RCC 7860 (cell line): ENCODE measurements at regions not wholly inside any gene's neighbourhood (a gene's known extent, or its start where the extent isn't known, plus 50 kb on each side); places are given as distances from the start of the nearest gene placed in this dataset.
"Not testable (repeated sequence)": the region's sequence is repeated elsewhere in the genome, so short reads cannot be mapped to it uniquely, and the experiment has no call there.

ENCODE experiments used
- DNase-seq: peaks from one replicate; pipeline ENCODE4 v3.0.0-alpha.2; 2015; ENCODE audit warnings: low spot score
- FAIRE-seq: peaks from 2 replicates; lab custom pipeline; 2012; peaks lifted over from hg19 to GRCh38; lab: Jason Lieb, UNC

- not testable (repeated sequence) for FAIRE-seq
These were observed 73.5 kb downstream of the NPIPA8 start for GRCh38 chr16:18263046-18263445.

GRCh38 chr16:18261848-18262247, 74.7 kb downstream of the NPIPA8 start:
- not testable (repeated sequence) for FAIRE-seq, DNase-seq

More at GRCh38 chr16:18263046-18263445, 73.5 kb downstream of the NPIPA8 start:
- not testable (repeated sequence) for DNase-seq

- FAIRE-seq, DNase-seq: not testable (repeated sequence)
These were observed 76.9 kb downstream of the NPIPA8 start for GRCh38 chr16:18259496-18260176.

GRCh38 chr16:18252943-18253342, 83.6 kb downstream of the NPIPA8 start:
- not testable (repeated sequence) for FAIRE-seq, DNase-seq

GRCh38 chr16:18230505-18230904, 106.0 kb downstream of the NPIPA8 start:
- not testable (repeated sequence) for DNase-seq, FAIRE-seq

- not testable (repeated sequence) for FAIRE-seq
These were observed 114.2 kb downstream of the NPIPA8 start for GRCh38 chr16:18222054-18223009.

GRCh38 chr16:18217741-18218140, 118.8 kb downstream of the NPIPA8 start:
- not testable (repeated sequence) for FAIRE-seq, DNase-seq

More at GRCh38 chr16:18222054-18223009, 114.2 kb downstream of the NPIPA8 start:
- not testable (repeated sequence) for DNase-seq

- FAIRE-seq, DNase-seq: not testable (repeated sequence)
These were observed 119.7 kb downstream of the NPIPA8 start for GRCh38 chr16:18216814-18217213.

GRCh38 chr16:18213810-18214209, 122.7 kb downstream of the NPIPA8 start:
- not testable (repeated sequence) for DNase-seq, FAIRE-seq

- not testable (repeated sequence) for FAIRE-seq, DNase-seq
These were observed 125.0 kb downstream of the NPIPA8 start for GRCh38 chr16:18211505-18211904.

- not testable (repeated sequence) for FAIRE-seq, DNase-seq
These were observed 131.8 kb downstream of the NPIPA8 start for GRCh38 chr16:18204786-18205185.

GRCh38 chr16:18204309-18204708, 132.2 kb downstream of the NPIPA8 start:
- not testable (repeated sequence) for DNase-seq, FAIRE-seq

GRCh38 chr16:18201511-18201910, 135.0 kb downstream of the NPIPA8 start:
- FAIRE-seq, DNase-seq: not testable (repeated sequence)

- FAIRE-seq, DNase-seq: not testable (repeated sequence)
These were observed 144.1 kb downstream of the NPIPA8 start for GRCh38 chr16:18192389-18192788.

- FAIRE-seq = not testable (repeated sequence)
These were observed 146.4 kb downstream of the NPIPA8 start for GRCh38 chr16:18190179-18190578.

GRCh38 chr16:18184755-18185154, 151.8 kb downstream of the NPIPA8 start:
- not testable (repeated sequence) for FAIRE-seq

More at GRCh38 chr16:18190179-18190578, 146.4 kb downstream of the NPIPA8 start:
- DNase-seq = not testable (repeated sequence)

GRCh38 chr16:18181028-18181427, 155.5 kb downstream of the NPIPA8 start:
- not testable (repeated sequence) for DNase-seq, FAIRE-seq

More at GRCh38 chr16:18184755-18185154, 151.8 kb downstream of the NPIPA8 start:
- DNase-seq = not testable (repeated sequence)

GRCh38 chr16:18173945-18174497, 162.5 kb downstream of the NPIPA8 start:
- DNase-seq, FAIRE-seq: not testable (repeated sequence)

GRCh38 chr16:18162293-18162692, 174.2 kb downstream of the NPIPA8 start:
- FAIRE-seq = not testable (repeated sequence)

GRCh38 chr16:18161224-18161623, 175.3 kb downstream of the NPIPA8 start:
- DNase-seq, FAIRE-seq: not testable (repeated sequence)

More at GRCh38 chr16:18162293-18162692, 174.2 kb downstream of the NPIPA8 start:
- not testable (repeated sequence) for DNase-seq
